Endothelial cell (in vitro differentiated cells): ENCODE measurements at regions not wholly inside any gene's neighbourhood (a gene's known extent, or its start where the extent isn't known, plus 50 kb on each side); places are given as distances from the start of the nearest gene placed in this dataset.

Experiments used
- DNase-seq: peaks from one replicate; pipeline ENCODE4 v3.0.0; 2021; ENCODE audit warnings: low spot score
- H3K27ac Mint-ChIP-seq: one replicate; pipeline ENCODE4 v1.8.0; 2021; ENCODE audit warnings: mixed read lengths, inconsistent platforms; ENCODE audit not compliant: unreplicated experiment
- H3K27me3 Mint-ChIP-seq: one replicate; pipeline ENCODE4 v1.8.0; 2021; ENCODE audit warnings: mild to moderate bottlenecking, moderate library complexity, mixed read lengths, inconsistent platforms; ENCODE audit not compliant: unreplicated experiment
- H3K36me3 Mint-ChIP-seq: one replicate; pipeline ENCODE4 v1.8.0; 2021; ENCODE audit warnings: mild to moderate bottlenecking, low read depth, mixed read lengths, inconsistent platforms; ENCODE audit not compliant: unreplicated experiment
- H3K4me1 Mint-ChIP-seq: one replicate; pipeline ENCODE4 v1.8.0; 2021; ENCODE audit warnings: mild to moderate bottlenecking, mixed read lengths, inconsistent platforms; ENCODE audit not compliant: unreplicated experiment
- H3K4me3 Mint-ChIP-seq: one replicate; pipeline ENCODE4 v1.8.0; 2021; ENCODE audit warnings: mild to moderate bottlenecking, mixed read lengths, inconsistent platforms; ENCODE audit not compliant: unreplicated experiment
- H3K9me3 Mint-ChIP-seq: one replicate; pipeline ENCODE4 v1.8.0; 2021; ENCODE audit warnings: mixed read lengths, inconsistent platforms; ENCODE audit not compliant: unreplicated experiment
- CTCF ChIP-seq: fragments of 200-600 bp; sonication (generic); IDR thresholded peaks from one replicate; pipeline ENCODE4 v1.5.0; 2021; ENCODE audit warnings: antibody characterized with exemption; ENCODE audit not compliant: unreplicated experiment

GRCh38 chr2:200144571-200144970 is 161.9 kb upstream of the SPATS2L start:
- Mint-ChIP-seq H3K27ac (no peak overlapping the region), H3K4me1 (no peaks in the 10 kb centered on the region), H3K36me3 (peaks cover 10% of the 10 kb centered on the region), H3K4me3 (no peak overlapping the region), H3K9me3 (no peaks in the 10 kb centered on the region), H3K27me3 (no peaks in the 10 kb centered on the region)
- DNase-seq: no peak
- TF ChIP-seq CTCF: no peak

GRCh38 chr2:200146501-200146900 is 160.0 kb upstream of the SPATS2L start:
- peaks cover 10% of the 10 kb centered on the region for H3K36me3 Mint-ChIP-seq
- no peak for DNase-seq
- no peak for TF ChIP-seq CTCF
- no peaks in the 10 kb centered on the region for H3K4me1 Mint-ChIP-seq
- H3K27me3 Mint-ChIP-seq: no peaks in the 10 kb centered on the region
- no peak overlapping the region for H3K4me3 Mint-ChIP-seq
- no peaks in the 10 kb centered on the region for H3K9me3 Mint-ChIP-seq
- no peak overlapping the region for H3K27ac Mint-ChIP-seq

DNA sequence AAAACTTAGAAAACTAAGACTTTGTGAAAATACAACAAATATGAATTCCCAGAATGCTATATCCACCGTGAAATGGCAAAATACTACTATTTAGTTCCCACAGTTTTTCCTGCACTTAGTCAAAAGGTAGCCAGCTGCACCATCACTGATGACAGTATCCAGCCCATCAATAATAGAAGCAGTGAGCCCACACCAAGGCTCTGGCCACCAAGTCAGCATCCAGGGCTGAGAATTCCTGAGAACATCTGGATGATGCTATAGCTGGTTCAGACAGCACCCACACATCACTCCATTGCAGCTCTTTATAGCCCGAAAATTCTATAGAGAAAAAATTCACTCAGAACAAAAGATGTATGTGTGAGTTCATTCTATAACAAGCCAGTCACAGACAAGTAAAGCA is 159.1 kb upstream of the SPATS2L start:
- Mint-ChIP-seq H3K27me3 (no peaks in the 10 kb centered on the region), H3K4me3 (no peak overlapping the region), H3K27ac (no peak overlapping the region), H3K4me1 (no peaks in the 10 kb centered on the region), H3K9me3 (peaks cover under 1% of the 10 kb centered on the region), H3K36me3 (peaks cover 11% of the 10 kb centered on the region)
- no peak for DNase-seq
- TF ChIP-seq CTCF: no peak

GRCh38 chr2:200148366-200148765 is 158.1 kb upstream of the SPATS2L start:
- no peak overlapping the region for H3K4me3 Mint-ChIP-seq
- TF ChIP-seq CTCF: no peak
- H3K36me3 Mint-ChIP-seq: peaks cover 19% of the 10 kb centered on the region
- H3K4me1 Mint-ChIP-seq: no peaks in the 10 kb centered on the region
- DNase-seq: no peak
- H3K27me3 Mint-ChIP-seq: peaks cover 1% of the 10 kb centered on the region
- peaks cover 6% of the 10 kb centered on the region for H3K9me3 Mint-ChIP-seq
- no peak overlapping the region for H3K27ac Mint-ChIP-seq

DNA sequence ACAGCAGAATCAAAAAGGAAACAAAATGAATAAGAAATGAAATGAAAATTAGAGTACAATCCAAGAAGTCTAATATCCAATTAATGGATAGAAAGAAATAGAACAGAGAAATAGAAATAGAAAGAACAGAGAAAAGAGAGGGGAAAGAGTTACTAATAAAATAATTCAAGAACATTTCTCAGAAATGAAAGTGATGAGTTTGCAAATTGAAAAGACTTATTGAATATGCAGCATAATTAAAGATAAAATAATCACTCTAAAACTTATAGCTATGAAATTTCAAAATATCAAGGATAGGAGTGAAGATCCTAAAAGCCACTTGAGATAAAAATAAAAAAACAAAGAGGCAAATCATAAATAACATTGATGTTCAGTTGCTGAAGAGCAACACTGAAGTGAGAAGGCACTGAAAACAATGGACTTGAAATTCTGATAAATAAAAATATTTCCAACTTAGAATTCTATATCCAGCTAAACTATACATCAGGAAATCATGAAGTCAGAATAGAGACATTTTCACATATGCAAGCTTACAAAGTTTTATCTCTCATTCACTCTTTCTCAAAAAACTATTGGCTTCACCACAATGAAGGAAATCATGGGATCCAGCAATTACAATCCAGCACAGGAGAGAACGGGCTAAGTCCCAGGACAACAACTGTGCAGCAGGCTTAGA is 155.9 kb upstream of the SPATS2L start:
- Mint-ChIP-seq H3K4me3 (no peak overlapping the region), H3K4me1 (peaks cover 5% of the 10 kb centered on the region), H3K27me3 (peaks cover 1% of the 10 kb centered on the region), H3K27ac (no peak overlapping the region), H3K36me3 (peaks cover 9% of the 10 kb centered on the region), H3K9me3 (peaks cover 6% of the 10 kb centered on the region)
- TF ChIP-seq CTCF: no peak
- no peak for DNase-seq
